OCI-LY1 (cell line): ENCODE measurements at regions not wholly inside any gene's neighbourhood (a gene's known extent, or its start where the extent isn't known, plus 50 kb on each side); places are given as distances from the start of the nearest gene placed in this dataset.

Experiments
- CTCF ChIP-seq: fragments of 200-600 bp; sonication (generic), shearing (Covaris generic); IDR thresholded peaks from 2 replicates; pipeline ENCODE4 v1.5.1; 2017; ENCODE audit warnings: mild to moderate bottlenecking, antibody characterized with exemption, low read length, moderate library complexity, mixed read lengths
- EZH2 ChIP-seq: fragments of 200-600 bp; sonication (generic), shearing (Covaris generic); IDR thresholded peaks from 2 replicates; pipeline ENCODE4 v1.8.0; 2017; ENCODE audit warnings: borderline replicate concordance, mixed run types, mild to moderate bottlenecking, antibody characterized with exemption, low read length, moderate library complexity, mixed read lengths

GRCh38 chr3:166283840-166284239 lies 446.6 kb upstream of the BCHE start:
- TF ChIP-seq CTCF (no peak), EZH2 (no peak)
